ENCODE measurements at regions not wholly inside any gene's neighbourhood (a gene's known extent, or its start where the extent isn't known, plus 50 kb on each side); places are given as distances from the start of the nearest gene placed in this dataset.

GRCh38 chr3:130260918-130261317, 84.6 kb upstream of the COL6A5 start:
- DNase-seq (ENCODE audit: low spot score) = no peak

- DNase-seq (ENCODE audit: low spot score) = no peak
Measured at GRCh38 chr3:130263708-130264107, 81.8 kb upstream of the COL6A5 start.

- no peak for DNase-seq (ENCODE audit: low spot score)
Measured at GRCh38 chr3:130266817-130267216, 78.7 kb upstream of the COL6A5 start.

GRCh38 chr3:130276203-130276803, 69.2 kb upstream of the COL6A5 start:
- peak; percentile 88 for DNase-seq (ENCODE audit: low spot score)

- no peak for DNase-seq (ENCODE audit: low spot score)
Measured at GRCh38 chr3:130288670-130289069, 56.8 kb upstream of the COL6A5 start.

GRCh38 chr3:130291148-130291547, 54.3 kb upstream of the COL6A5 start:
- DNase-seq (ENCODE audit: low spot score) = no peak

- DNase-seq (ENCODE audit: low spot score) = no peak
Measured at GRCh38 chr3:130293247-130293646, 52.2 kb upstream of the COL6A5 start.
